PFSK-1 (cell line): ENCODE measurements at regions not wholly inside any gene's neighbourhood (a gene's known extent, or its start where the extent isn't known, plus 50 kb on each side); places are given as distances from the start of the nearest gene placed in this dataset.

Experiments
- POLR2AphosphoS5 ChIP-seq: IDR thresholded peaks from 2 replicates; pipeline ENCODE4 v1.6.1; 2012; ENCODE audit warnings: low read depth, mild to moderate bottlenecking, control low read depth, low read length, moderate library complexity
- TAF1 ChIP-seq: IDR thresholded peaks from 2 replicates; pipeline ENCODE4 v1.6.1; 2012; ENCODE audit warnings: low read length, control low read depth, borderline replicate concordance; ENCODE audit not compliant: insufficient read depth

DNA sequence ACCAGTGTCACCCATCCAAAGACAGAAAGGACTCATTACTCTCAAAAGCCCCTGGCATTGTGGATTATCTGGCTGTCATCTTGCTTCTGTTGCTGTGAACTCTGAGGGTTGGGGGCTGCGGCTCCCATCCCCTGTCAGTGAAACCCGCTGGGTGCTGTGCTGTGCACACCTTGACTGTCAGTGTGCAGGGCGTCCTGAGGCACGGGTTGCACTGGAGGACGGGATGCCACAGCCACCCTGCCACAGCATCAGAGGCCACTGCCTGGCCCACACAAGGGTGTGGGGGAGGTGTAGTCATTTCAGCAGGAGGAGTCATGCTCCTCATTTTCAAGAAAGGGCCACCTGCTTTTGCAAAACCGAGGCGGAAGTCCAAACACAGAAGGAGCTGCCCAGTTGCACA is 245.8 kb downstream of the GLRX3 start:
- no peak for TF ChIP-seq POLR2AphosphoS5
- no peak for TF ChIP-seq TAF1
